ENCODE measurements at regions not wholly inside any gene's neighbourhood (a gene's known extent, or its start where the extent isn't known, plus 50 kb on each side); places are given as distances from the start of the nearest gene placed in this dataset.
"Not testable (repeated sequence)": the region's sequence is repeated elsewhere in the genome, so short reads cannot be mapped to it uniquely, and the experiment has no call there.

- POLR2A ChIA-PET = no interaction called here
Measured at GRCh38 chr12:124131659-124132058, 158.6 kb downstream of the ZNF664 start.

DNA sequence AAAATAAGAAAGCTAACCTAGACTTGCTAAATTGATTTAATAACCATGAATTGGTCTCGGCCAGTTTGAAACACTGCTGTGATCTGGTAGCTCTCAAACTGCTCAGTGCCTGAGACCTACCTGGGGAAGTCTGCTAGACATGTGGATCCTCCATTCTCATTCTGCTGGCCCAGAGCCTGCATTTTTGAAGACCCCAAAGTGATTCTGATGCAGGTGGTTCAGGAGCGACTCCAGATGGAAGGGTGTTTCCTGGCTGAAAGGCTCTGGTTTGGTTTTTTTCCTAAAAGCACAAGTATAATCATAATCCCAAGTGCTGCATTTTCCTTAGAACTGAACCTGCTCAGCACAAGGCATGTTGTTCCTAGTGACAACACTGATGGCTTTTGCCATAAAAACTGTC, 159.5 kb downstream of the ZNF664 start:
- CTCF ChIA-PET = interaction anchor here (0.6 kb wide), 1 partner anchor 100 kb away, joined by 6 read pairs; no protein-coding TSS in a partner anchor
- no peak for DNase-seq (ENCODE audit: extremely low spot score)
- POLR2A ChIA-PET = no interaction called here
- TF ChIP-seq L3MBTL2 (conservative IDR thresholded peaks at IDR 0.05) = no peak
- TF ChIP-seq ELF4 (IDR thresholded peaks at IDR 0.05) = no peak
- no peak for TF ChIP-seq PKNOX1 (IDR thresholded peaks at IDR 0.05)
- TF ChIP-seq CTBP1 (IDR thresholded peaks at IDR 0.05; ENCODE audit: borderline replicate concordance) = no peak
- TF ChIP-seq SUZ12 (IDR thresholded peaks at IDR 0.05) = no peak
- TF ChIP-seq NFRKB (IDR thresholded peaks at IDR 0.05) = no peak
- TF ChIP-seq TARDBP (IDR thresholded peaks at IDR 0.05) = no peak
- TF ChIP-seq ARNT (IDR thresholded peaks at IDR 0.05) = no peak
- no peak for TF ChIP-seq ZNF384 (IDR thresholded peaks at IDR 0.05)
- TF ChIP-seq BHLHE40 (IDR thresholded peaks at IDR 0.05; ENCODE audit: borderline replicate concordance) = no peak
- no peak for TF ChIP-seq SP1 (IDR thresholded peaks at IDR 0.05)
- no peak for TF ChIP-seq FOXK2 (IDR thresholded peaks at IDR 0.05)
- TF ChIP-seq LEF1 (IDR thresholded peaks at IDR 0.05; ENCODE audit: borderline replicate concordance) = no peak
- TF ChIP-seq HDGF (IDR thresholded peaks at IDR 0.05; ENCODE audit: borderline replicate concordance) = no peak
- TF ChIP-seq FOXA1 (IDR thresholded peaks at IDR 0.05) = no peak

More at GRCh38 chr12:124131659-124132058, 158.6 kb downstream of the ZNF664 start:
- no peak for DNase-seq (ENCODE audit: extremely low spot score)
- TF ChIP-seq BHLHE40 (IDR thresholded peaks at IDR 0.05; ENCODE audit: borderline replicate concordance) = no peak
- no peak for TF ChIP-seq NFRKB (IDR thresholded peaks at IDR 0.05)
- CTCF ChIA-PET = interaction anchor here (0.7 kb wide), 1 partner anchor 326 kb away, joined by 3 read pairs; no protein-coding TSS in a partner anchor

DNA sequence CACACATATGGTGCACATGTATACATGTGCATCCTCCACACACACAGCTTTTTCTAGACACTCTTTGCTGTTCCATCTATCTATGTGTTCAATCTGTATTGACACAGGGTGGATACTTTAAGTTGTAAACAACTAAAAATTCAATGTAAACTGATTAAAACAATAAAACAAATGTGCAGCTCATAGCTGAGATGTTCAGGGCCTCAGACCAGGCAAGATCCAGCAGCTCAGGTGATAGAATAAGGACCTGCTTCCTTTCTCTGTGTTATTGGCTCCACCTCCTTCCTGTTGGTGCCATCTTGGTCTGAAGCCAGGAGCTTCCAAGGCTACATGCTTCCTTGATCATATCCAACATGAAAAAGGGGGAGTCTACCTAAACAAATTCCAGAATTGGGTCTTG, 158.1 kb upstream of the RFLNA start:
- TF ChIP-seq NFRKB (IDR thresholded peaks at IDR 0.05) (no peak), TARDBP (IDR thresholded peaks at IDR 0.05) (no peak), HDGF (IDR thresholded peaks at IDR 0.05; ENCODE audit: borderline replicate concordance) (no peak), FOXM1 (IDR thresholded peaks at IDR 0.05; ENCODE audit: borderline replicate concordance) (no peak), ELF4 (IDR thresholded peaks at IDR 0.05) (no peak), LEF1 (IDR thresholded peaks at IDR 0.05; ENCODE audit: borderline replicate concordance) (no peak)
- POLR2A ChIA-PET = no interaction called here
- CTCF ChIA-PET = no interaction called here
- DNase-seq (ENCODE audit: extremely low spot score) = no peak

DNA sequence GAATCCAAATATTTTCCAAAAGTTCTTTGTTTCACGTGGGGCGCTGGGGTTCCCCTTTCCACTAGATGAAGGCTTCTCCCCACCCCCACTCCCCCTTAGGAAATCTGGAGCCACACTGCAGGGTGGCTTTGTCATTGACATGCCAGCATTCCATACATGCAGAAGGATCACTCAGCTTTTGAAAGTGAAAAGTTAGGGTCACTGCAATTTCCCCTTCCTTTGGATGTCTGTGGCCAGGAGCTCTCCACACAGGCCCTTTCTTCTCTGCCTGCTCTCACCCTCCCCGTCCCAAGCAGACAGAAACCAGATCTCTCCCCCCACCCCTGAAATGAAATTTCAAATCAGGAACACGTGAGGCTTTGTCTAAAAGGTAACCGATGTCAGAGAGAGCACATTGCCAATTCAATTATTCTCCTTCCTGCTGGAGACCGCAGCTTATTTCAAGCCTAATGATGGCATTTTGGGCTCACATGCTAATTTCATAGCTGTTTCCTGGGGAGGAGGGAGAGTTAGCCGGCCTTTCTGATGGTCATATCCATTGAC, 153.9 kb upstream of the RFLNA start:
- TF ChIP-seq FOXA1 (IDR thresholded peaks at IDR 0.05) (no peak), TARDBP (IDR thresholded peaks at IDR 0.05) (no peak), HDGF (IDR thresholded peaks at IDR 0.05; ENCODE audit: borderline replicate concordance) (no peak), PKNOX1 (IDR thresholded peaks at IDR 0.05) (no peak)
- ChIA-PET CTCF (interaction anchor here (0.6 kb wide), 2 partner anchors 17 to 140 kb away, joined by 3 to 7 read pairs; no protein-coding TSS in a partner anchor), POLR2A (no interaction called here)
- no peak for DNase-seq (ENCODE audit: extremely low spot score)

DNA sequence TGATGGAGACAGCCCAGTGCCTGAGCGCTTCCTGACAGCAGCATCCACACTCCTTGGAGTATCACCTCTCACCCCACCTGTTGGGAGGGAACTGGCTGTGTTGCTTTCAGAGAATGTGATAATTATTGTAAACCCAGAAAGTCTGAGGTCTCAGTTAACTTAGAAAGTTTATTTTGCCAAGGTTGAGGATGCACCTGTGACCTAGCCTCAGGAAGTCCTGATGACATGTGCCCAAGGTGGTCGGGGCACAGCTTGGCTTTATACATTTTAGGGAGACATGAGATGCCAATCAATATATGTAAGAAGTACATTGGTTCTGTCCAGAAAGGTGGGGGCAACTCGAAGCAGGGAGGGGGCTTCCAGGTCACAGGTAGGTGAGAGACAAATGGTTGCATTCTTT, 153.3 kb upstream of the RFLNA start:
- CTCF ChIA-PET = interaction anchor here (0.6 kb wide), 1 partner anchor 16 kb away, joined by 7 read pairs; no protein-coding TSS in a partner anchor
- POLR2A ChIA-PET; DNase-seq (ENCODE audit: extremely low spot score): not testable (repeated sequence)

DNA sequence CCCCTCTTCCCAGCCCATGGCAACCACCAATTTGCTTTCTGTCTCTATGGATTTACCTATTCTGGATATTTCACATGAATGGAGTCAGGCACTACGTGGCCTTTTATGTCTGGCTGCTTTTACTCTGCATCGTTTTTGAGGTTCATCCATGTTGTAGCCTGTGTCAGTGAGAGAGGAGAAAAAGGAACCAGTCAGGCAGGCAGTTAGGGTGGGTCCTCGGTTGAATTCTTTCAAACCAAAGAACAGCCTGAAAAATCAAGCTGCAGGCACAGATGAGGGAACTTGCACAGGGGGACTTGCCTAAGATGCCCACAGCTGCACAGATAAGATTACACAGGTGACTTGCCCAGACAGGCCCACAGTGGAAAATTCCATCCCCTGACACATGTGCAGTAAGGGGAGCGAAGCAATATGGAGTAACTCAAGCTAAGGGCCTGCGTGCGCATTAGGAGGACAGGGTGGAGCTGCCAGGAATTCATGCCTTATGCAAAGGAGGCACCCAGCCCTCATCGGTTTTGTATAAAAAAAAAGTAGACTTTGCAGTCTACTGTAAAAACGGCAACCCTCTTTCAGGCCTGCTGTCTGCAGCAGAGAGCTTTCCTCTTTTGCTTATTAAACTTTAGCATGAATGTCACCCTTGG, 152.4 kb upstream of the RFLNA start:
- no peak for TF ChIP-seq ELF4 (IDR thresholded peaks at IDR 0.05)
- no peak for TF ChIP-seq BHLHE40 (IDR thresholded peaks at IDR 0.05; ENCODE audit: borderline replicate concordance)
- TF ChIP-seq PKNOX1 (IDR thresholded peaks at IDR 0.05) = no peak
- no peak for TF ChIP-seq L3MBTL2 (conservative IDR thresholded peaks at IDR 0.05)
- no peak for DNase-seq (ENCODE audit: extremely low spot score)
- ChIA-PET CTCF (no interaction called here), POLR2A (no interaction called here)

GRCh38 chr12:124143726-124144125, 151.2 kb upstream of the RFLNA start:
- DNase-seq (ENCODE audit: extremely low spot score) = no peak
- no peak for TF ChIP-seq LEF1 (IDR thresholded peaks at IDR 0.05; ENCODE audit: borderline replicate concordance)
- no peak for TF ChIP-seq ELF4 (IDR thresholded peaks at IDR 0.05)
- TF ChIP-seq SUZ12 (IDR thresholded peaks at IDR 0.05) = no peak
- no peak for TF ChIP-seq FOXA1 (IDR thresholded peaks at IDR 0.05)
- TF ChIP-seq ARNT (IDR thresholded peaks at IDR 0.05) = no peak
- no peak for TF ChIP-seq L3MBTL2 (conservative IDR thresholded peaks at IDR 0.05)
- TF ChIP-seq FOXK2 (IDR thresholded peaks at IDR 0.05) = no peak
- POLR2A ChIA-PET = no interaction called here
- CTCF ChIA-PET = interaction anchor here (0.6 kb wide), 1 partner anchor 23 kb away, joined by 3 read pairs; no protein-coding TSS in a partner anchor

All from HEK293T (cell line).